Endothelial cell (in vitro differentiated cells): ENCODE measurements at regions not wholly inside any gene's neighbourhood (a gene's known extent, or its start where the extent isn't known, plus 50 kb on each side); places are given as distances from the start of the nearest gene placed in this dataset.
"Not testable (repeated sequence)": the region's sequence is repeated elsewhere in the genome, so short reads cannot be mapped to it uniquely, and the experiment has no call there.

ENCODE experiments used
- DNase-seq: peaks from one replicate; pipeline ENCODE4 v3.0.0; 2021; ENCODE audit warnings: low spot score
- H3K27ac Mint-ChIP-seq: one replicate; pipeline ENCODE4 v1.8.0; 2021; ENCODE audit warnings: mixed read lengths, inconsistent platforms; ENCODE audit not compliant: unreplicated experiment
- H3K27me3 Mint-ChIP-seq: one replicate; pipeline ENCODE4 v1.8.0; 2021; ENCODE audit warnings: mild to moderate bottlenecking, moderate library complexity, mixed read lengths, inconsistent platforms; ENCODE audit not compliant: unreplicated experiment
- H3K36me3 Mint-ChIP-seq: one replicate; pipeline ENCODE4 v1.8.0; 2021; ENCODE audit warnings: mild to moderate bottlenecking, low read depth, mixed read lengths, inconsistent platforms; ENCODE audit not compliant: unreplicated experiment
- H3K4me1 Mint-ChIP-seq: one replicate; pipeline ENCODE4 v1.8.0; 2021; ENCODE audit warnings: mild to moderate bottlenecking, mixed read lengths, inconsistent platforms; ENCODE audit not compliant: unreplicated experiment
- H3K4me3 Mint-ChIP-seq: one replicate; pipeline ENCODE4 v1.8.0; 2021; ENCODE audit warnings: mild to moderate bottlenecking, mixed read lengths, inconsistent platforms; ENCODE audit not compliant: unreplicated experiment
- H3K9me3 Mint-ChIP-seq: one replicate; pipeline ENCODE4 v1.8.0; 2021; ENCODE audit warnings: mixed read lengths, inconsistent platforms; ENCODE audit not compliant: unreplicated experiment
- TF ChIP-seq, protein P1 (sequence below): fragments of 200-600 bp; sonication (generic); IDR thresholded peaks from one replicate; pipeline ENCODE4 v1.5.0; 2021; ENCODE audit warnings: antibody characterized with exemption; ENCODE audit not compliant: unreplicated experiment

DNA sequence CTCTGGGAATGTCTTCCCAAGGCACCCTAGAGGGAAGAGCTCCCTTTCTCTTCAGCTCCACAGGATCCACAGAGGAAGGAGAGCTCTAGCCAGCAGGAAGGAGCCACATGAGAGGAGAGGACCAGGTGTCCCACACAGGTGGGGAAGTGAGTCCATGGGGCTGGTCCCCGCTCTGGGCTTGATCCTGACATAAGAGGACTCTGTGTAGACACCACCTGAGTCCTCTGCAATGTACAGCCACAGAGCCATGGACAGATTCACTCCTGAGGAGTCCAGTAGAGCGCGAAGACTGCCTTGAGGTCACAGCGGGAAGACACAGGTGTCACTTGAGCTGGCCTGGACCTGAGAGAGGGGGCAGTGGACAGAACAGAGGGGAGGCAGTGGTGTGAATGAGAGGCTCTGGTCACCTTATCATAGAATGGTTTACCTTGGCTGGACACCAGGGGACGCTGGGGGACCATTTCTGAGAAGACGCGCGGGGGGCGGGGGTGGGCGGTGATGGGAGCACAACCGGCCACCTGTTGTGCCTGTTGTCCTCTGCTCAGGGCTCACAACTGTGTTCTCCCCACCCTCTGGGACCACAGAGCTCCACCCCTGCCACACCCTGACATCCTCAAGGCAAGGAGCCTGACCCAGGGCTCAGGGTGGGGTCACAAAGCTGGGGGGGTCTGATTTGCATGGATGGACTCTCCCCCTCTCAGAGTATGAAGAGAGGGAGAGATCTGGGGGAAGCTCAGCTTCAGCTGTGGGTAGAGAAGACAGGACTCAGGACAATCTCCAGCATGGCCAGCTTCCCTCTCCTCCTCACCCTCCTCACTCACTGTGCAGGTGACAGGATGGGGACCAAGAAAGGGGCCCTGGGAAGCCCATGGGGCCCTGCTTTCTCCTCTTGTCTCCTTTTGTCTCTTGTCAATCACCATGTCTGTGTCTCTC is 128.2 kb downstream of the ZNF280B start:
- Mint-ChIP-seq H3K36me3 (no peaks in the 10 kb centered on the region), H3K4me1 (peaks cover 14% of the 10 kb centered on the region), H3K4me3 (no peak overlapping the region), H3K9me3 (no peaks in the 10 kb centered on the region), H3K27me3 (peaks cover 1% of the 10 kb centered on the region), H3K27ac (no peak overlapping the region)
- peak; percentile 56 for DNase-seq
- TF ChIP-seq, protein P1, sequence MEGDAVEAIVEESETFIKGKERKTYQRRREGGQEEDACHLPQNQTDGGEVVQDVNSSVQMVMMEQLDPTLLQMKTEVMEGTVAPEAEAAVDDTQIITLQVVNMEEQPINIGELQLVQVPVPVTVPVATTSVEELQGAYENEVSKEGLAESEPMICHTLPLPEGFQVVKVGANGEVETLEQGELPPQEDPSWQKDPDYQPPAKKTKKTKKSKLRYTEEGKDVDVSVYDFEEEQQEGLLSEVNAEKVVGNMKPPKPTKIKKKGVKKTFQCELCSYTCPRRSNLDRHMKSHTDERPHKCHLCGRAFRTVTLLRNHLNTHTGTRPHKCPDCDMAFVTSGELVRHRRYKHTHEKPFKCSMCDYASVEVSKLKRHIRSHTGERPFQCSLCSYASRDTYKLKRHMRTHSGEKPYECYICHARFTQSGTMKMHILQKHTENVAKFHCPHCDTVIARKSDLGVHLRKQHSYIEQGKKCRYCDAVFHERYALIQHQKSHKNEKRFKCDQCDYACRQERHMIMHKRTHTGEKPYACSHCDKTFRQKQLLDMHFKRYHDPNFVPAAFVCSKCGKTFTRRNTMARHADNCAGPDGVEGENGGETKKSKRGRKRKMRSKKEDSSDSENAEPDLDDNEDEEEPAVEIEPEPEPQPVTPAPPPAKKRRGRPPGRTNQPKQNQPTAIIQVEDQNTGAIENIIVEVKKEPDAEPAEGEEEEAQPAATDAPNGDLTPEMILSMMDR: no peak

DNA sequence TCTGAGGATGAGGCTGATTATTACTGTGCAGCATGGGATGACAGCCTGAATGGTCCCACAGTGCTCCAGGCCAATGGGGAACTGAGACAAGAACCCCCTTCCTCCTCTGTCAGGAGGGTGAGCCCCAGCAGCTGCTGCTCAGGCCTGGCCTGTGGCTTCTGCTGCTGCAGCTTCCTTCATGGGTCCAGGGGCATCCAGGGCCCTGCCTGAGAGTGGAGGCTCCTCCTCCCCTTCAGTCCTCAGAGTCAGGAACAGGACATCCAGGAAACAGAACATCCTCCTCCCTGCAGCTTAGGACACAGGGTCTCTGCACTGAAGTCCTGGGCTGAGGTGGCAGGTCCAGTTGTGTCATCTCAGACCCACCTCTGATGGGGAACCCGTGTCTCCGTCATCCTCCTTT is 127.2 kb downstream of the ZNF280B start:
- H3K4me3 Mint-ChIP-seq, H3K9me3 Mint-ChIP-seq, DNase-seq, H3K27me3 Mint-ChIP-seq, H3K36me3 Mint-ChIP-seq, H3K27ac Mint-ChIP-seq: not testable (repeated sequence)
- H3K4me1 Mint-ChIP-seq: peaks cover 14% of the 10 kb centered on the region

DNA sequence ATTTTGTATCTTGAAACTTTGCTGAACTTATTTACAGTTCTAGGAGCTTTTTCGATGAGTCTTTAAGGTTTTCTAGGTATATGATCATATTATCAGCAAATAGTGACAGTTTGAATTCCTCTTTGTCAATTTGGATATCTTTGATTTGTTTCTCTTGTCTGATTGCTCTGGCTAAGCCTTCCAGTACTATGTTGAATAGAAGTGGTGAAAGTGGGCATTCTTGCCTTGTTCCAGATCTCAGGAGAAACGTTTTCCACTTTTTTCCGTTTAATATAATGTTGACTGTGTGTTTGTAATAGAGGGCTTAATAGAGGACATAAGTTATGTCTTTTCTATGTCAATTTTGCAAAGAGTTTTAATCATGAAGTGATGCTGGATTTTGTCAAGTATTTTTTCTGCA is 124.3 kb downstream of the ZNF280B start:
- Mint-ChIP-seq H3K27ac (no peak overlapping the region), H3K36me3 (no peaks in the 10 kb centered on the region), H3K4me1 (peaks cover 6% of the 10 kb centered on the region), H3K4me3 (no peak overlapping the region), H3K9me3 (no peaks in the 10 kb centered on the region), H3K27me3 (no peaks in the 10 kb centered on the region)
- TF ChIP-seq, protein P1: no peak
- DNase-seq: no peak

DNA sequence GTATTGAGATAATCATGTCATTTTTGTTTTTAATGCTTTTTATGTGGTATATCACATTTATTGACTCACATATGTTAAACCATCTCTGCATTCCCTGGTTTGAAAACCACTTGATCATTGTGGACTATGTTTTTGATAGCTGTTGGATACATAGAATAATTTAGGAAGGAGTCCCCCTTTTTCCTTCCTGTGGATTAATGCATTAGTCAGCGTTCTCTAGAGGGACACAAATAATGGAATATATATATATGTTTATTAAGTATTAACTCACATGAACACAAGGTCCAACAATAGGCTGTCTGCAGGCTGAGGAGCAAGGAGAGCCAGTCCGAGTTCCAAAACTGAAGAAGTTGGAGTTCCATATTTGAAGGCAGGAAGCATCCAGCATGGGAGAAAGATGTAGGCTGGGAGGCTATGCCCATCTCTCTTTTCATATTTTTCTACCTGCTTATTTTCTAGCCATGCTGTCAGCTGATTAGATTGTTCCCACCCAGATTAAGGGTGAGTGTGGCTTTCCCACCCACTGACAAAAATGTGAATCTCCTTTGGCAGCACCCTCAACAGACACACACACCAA is 123.8 kb downstream of the ZNF280B start:
- no peak overlapping the region for H3K4me3 Mint-ChIP-seq
- H3K4me1 Mint-ChIP-seq: peaks cover 6% of the 10 kb centered on the region
- DNase-seq: no peak
- H3K27me3 Mint-ChIP-seq: no peaks in the 10 kb centered on the region
- H3K36me3 Mint-ChIP-seq: no peaks in the 10 kb centered on the region
- TF ChIP-seq, protein P1: no peak
- no peaks in the 10 kb centered on the region for H3K9me3 Mint-ChIP-seq
- H3K27ac Mint-ChIP-seq: no peak overlapping the region

DNA sequence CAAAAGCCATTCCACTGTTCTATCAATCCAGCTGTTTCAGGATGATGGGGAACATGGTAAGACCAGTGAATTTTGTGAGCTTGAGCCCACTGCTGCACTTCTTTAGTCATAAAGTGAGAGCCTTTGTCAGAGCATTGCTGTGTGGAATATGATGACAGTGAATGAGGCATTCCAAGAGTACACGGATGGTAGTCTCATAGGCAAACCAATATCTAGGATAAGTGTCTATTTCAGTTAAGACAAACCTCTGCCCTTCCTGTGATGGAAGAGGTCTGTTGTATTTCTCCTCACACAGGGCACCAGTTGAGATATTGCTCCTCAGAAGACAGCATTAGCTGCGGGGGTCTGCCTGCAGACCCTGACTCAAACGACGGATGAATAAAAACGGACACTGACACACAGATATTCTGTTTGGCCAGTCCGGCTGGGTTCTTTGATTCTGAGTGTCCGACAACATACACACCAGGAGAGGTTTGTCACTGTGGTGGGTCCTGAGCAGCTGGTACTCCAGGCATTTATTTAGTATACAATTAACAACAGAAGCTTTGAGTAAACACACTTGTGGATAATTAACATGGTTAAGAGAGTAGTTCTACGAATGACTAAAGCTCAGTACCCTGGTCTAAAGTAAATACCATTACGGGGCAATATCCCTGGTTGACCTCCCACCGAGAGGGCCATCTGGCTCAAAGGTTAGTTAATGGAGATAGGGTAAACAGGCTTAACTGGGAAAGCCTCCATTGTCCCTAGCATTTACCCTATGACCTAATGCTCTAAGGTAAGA is 121.7 kb downstream of the ZNF280B start:
- H3K27ac Mint-ChIP-seq: no peak overlapping the region
- H3K9me3 Mint-ChIP-seq: no peaks in the 10 kb centered on the region
- no peaks in the 10 kb centered on the region for H3K27me3 Mint-ChIP-seq
- no peak for DNase-seq
- H3K36me3 Mint-ChIP-seq: no peaks in the 10 kb centered on the region
- peaks cover 3% of the 10 kb centered on the region for H3K4me1 Mint-ChIP-seq
- TF ChIP-seq, protein P1: no peak
- no peak overlapping the region for H3K4me3 Mint-ChIP-seq
